Eye (tissue), 1 donor: ENCODE measurements at regions not wholly inside any gene's neighbourhood (a gene's known extent, or its start where the extent isn't known, plus 50 kb on each side); places are given as distances from the start of the nearest gene placed in this dataset.
"Not testable (repeated sequence)": the region's sequence is repeated elsewhere in the genome, so short reads cannot be mapped to it uniquely, and the experiment has no call there.

Experiments used
- DNase-seq: peaks from one replicate; pipeline ENCODE4 v3.0.0-alpha.2; 2015

DNA sequence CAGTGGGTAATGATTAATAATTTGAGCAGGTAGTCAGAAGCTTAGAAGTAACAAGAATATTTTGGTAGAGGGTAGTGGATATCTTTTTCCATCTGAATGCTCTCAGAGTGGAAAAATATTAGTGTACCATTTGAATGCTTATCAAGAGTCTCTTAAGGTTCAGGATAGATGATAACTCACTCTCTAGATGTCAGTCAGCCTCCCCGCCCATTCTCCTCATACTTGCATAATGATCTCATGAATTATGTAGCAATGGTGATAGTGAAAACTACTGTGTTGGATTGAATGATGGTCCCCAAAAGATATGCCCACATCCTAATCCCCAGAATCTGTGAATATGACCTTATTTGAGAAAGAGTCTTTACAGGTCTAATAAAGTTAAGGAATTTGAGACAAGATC, 132.7 kb upstream of the KLF12 start:
- no peak for DNase-seq

GRCh38 chr13:74266309-74266708, 132.1 kb upstream of the KLF12 start:
- no peak for DNase-seq

DNA sequence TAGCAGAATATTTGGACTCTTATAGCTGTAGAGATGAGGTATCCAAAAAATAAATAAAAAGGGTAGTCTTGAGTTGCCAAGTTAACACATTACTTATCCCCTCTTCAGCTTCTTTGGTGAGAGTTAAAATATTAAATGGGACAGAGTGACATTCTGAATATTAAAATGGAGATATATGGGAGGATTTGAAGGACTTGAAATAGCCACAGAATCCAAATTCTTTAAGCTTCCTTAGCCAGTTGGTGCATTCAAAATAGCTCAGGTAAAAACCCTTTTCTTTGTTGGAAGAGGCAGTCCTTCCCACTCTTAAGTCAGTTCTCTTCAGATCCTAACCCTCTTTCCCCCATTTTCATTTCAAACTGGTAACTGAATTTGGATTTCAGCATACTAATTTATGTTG, 130.1 kb upstream of the KLF12 start:
- no peak for DNase-seq

DNA sequence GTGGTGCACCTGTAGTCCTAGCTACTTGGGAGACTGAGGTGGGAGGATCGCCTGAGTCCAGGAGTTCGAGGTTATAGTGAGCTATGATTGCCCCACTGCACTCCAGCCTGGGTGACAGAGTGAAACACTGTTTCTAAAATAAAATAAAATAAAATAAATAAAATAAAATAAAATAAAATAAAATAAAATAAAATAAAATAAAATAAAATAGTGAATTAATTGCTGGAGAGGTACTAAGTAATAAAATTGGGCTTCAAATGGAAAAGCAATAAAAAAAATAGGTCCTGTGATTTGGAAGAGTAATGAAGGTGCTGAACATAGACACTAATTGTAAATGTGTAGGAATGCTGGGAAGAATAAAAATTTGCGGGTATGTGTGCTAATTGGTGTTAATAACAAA, 126.2 kb upstream of the KLF12 start:
- not testable (repeated sequence) for DNase-seq

DNA sequence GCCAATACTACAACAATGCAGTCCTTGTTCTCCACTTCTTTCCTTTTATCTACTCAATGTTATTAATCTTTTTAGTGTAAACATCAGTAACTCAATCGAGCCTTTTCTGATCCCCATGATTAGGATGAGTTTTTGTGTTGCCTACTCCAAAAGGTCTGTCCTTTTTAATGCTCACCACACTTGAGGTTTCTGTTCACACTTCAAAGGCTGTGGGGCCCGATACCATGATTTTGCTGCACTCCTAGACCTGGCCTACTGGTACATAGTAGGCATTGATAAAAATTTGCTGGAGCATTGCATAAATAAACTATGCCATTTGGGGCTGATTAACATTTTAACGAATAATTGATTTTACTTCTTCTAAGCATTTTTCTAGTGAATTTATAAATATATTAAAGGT, 125.4 kb upstream of the KLF12 start:
- DNase-seq, result no peak

- no peak for DNase-seq
Observed at GRCh38 chr13:74258961-74259360, 124.8 kb upstream of the KLF12 start.

- no peak for DNase-seq
Observed at GRCh38 chr13:74256969-74257368, 122.8 kb upstream of the KLF12 start.

GRCh38 chr13:74253161-74253560, 119.0 kb upstream of the KLF12 start:
- no peak for DNase-seq

- no peak for DNase-seq
Observed at GRCh38 chr13:74251778-74252519, 117.7 kb upstream of the KLF12 start.

GRCh38 chr13:74250738-74251190, 116.6 kb upstream of the KLF12 start:
- no peak for DNase-seq

DNA sequence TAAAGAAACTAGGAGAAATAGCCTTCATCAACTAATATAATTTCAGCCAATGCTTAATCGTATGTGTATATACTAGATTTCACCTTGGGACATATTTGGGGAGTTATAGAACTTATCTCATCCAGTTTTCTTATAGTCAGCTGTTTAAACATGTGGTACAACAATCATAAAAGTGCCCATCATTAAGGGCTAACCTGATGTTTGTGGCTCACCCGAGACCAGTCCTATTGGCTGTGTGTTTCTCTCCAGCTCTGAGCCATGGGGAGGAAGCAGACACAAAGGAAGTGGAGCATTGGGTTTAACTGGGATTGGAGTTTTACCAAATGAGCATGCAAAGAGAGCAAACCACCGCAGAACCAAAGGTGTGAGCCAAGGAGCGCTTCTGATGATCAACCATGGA, 114.3 kb upstream of the KLF12 start:
- DNase-seq, result no peak

- peak; percentile 33 for DNase-seq
Observed at GRCh38 chr13:74246487-74246886, 112.3 kb upstream of the KLF12 start.

GRCh38 chr13:74243637-74244526, 109.7 kb upstream of the KLF12 start:
- no peak for DNase-seq

DNA sequence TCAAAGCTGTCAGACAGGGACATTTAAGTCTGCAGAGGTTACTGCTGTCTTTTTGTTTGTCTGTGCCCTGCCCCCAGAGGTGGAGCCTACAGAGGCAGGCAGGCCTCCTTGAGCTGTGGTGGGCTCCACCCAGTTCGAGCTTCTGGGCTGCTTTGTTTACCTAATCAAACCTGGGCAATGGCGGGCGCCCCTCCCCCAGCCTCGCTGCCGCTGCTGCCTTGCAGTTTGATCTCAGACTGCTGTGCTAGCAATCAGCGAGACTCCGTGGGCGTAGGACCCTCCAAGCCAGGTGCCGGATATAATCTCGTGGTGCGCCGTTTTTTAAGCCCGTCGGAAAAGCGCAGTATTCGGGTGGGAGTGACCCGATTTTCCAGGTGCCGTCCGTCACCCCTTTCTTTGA, 107.1 kb upstream of the KLF12 start:
- DNase-seq, result not testable (repeated sequence)

DNA sequence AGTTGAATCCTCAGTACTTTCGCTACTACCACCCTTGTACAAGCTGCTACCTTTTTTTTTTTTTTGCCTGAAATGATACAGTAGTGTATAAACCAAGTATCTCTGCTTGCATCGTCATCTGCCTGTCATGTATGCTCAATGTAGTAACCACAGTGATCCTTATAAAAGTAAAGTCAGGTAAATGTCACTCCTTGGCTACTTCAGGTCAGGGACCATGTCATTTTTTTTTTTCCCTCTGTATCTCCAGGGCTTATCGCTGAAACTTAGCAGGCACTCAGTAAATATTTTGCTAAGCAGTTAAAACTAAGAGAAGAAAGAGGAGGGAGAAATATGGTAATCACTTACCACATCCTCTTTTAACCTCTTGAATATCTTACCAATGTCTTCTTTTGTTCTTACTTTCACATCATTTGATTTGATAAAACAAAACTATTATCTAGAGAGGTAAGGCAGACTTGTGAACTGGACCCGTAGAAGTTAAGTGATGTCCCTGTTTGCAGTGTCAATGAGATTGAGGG, 96.8 kb upstream of the KLF12 start:
- no peak for DNase-seq

DNA sequence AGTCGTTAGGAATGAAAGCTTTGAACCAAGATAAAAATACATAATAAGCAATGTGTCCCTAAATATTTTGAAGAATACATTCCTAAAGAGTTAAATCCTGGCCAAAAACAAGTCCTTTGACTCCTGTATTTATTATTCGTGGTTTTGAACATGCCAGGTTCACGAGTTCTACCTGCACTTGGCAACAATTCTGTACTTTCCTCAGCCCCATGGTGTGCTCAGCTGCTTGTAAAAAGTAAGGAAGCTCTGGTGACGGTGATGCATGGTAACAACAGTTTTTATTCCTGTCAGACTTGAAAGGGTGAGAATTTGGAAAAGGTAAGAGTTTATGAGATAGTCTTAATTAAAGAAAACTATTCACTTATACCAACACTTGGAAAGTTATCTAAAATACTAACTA, 95.0 kb upstream of the KLF12 start:
- no peak for DNase-seq

GRCh38 chr13:74227476-74228158, 93.4 kb upstream of the KLF12 start:
- DNase-seq, result no peak

- DNase-seq, result no peak
Observed at GRCh38 chr13:74226791-74227475, 92.7 kb upstream of the KLF12 start.

DNA sequence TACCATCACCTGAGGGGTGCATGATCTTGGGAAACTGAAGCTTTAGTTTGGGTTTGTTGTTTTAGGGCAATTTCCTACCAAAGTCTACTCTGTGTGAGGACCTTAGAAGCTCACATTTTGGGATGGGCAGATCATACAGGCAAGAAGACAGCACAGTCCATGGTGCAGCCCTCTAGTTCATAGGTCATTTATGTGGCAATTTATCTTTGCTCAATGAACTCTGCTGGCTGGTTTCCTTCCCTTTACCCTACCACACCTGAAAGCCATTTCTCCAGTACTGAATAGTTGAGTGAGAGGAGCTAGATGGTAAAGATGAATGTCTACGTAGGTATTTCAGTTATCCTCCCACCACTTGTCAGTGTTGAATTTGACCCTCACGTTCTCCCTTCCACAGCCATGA, 87.5 kb upstream of the KLF12 start:
- no peak for DNase-seq

- DNase-seq, result no peak
Observed at GRCh38 chr13:74219566-74219965, 85.4 kb upstream of the KLF12 start.

DNA sequence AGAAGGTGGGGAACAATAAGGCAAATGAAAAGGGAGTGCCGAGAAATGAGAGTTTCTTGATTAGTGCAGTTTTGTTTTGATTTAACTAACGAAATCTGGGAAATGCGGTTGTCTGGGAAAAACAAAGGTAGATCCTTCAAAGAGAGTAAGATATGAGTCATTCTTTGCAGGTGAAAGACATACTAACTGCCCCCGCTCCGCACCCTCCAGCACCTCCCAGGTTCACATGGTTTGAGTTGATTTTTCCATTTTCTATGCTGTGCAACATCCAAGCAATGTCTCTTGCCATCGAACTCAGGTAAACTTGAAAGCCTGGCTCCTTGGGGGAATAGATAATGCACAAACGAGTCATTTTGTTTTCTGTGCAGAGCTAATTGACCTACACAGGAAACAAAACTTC, 84.1 kb upstream of the KLF12 start:
- DNase-seq, result no peak

- DNase-seq, result peak; percentile 22
Observed at GRCh38 chr13:74217811-74218210, 83.6 kb upstream of the KLF12 start.

GRCh38 chr13:74215420-74215819, 81.2 kb upstream of the KLF12 start:
- no peak for DNase-seq
